ENCODE measurements at regions not wholly inside any gene's neighbourhood (a gene's known extent, or its start where the extent isn't known, plus 50 kb on each side); places are given as distances from the start of the nearest gene placed in this dataset.

GRCh38 chr4:95672811-95673210 lies 124.0 kb upstream of the UNC5C start:
- TF ChIP-seq POLR2A (IDR thresholded peaks at IDR 0.05; ENCODE audit: low read depth, low read length), result no peak
- no peak for TF ChIP-seq POLR2AphosphoS5 (IDR thresholded peaks at IDR 0.05; ENCODE audit: low read length)

Data from GM12878 (cell line).